OCI-LY7 (cell line): ENCODE measurements at regions not wholly inside any gene's neighbourhood (a gene's known extent, or its start where the extent isn't known, plus 50 kb on each side); places are given as distances from the start of the nearest gene placed in this dataset.

Experiments used
- EZH2phosphoT487 ChIP-seq: fragments of 200-600 bp; sonication (generic); IDR thresholded peaks from 2 replicates; pipeline ENCODE4 v1.6.1; 2018; ENCODE audit warnings: low read depth, borderline replicate concordance, mild to moderate bottlenecking, mixed run types, antibody characterized with exemption, low read length, moderate library complexity, mixed read lengths
- TF ChIP-seq, protein P1 (sequence below): fragments of 200-600 bp; sonication (generic); conservative IDR thresholded peaks from 2 replicates; pipeline ENCODE4 v1.5.1; 2014; ENCODE audit warnings: mild to moderate bottlenecking, antibody characterized with exemption, low read length, moderate library complexity, mixed read lengths

DNA sequence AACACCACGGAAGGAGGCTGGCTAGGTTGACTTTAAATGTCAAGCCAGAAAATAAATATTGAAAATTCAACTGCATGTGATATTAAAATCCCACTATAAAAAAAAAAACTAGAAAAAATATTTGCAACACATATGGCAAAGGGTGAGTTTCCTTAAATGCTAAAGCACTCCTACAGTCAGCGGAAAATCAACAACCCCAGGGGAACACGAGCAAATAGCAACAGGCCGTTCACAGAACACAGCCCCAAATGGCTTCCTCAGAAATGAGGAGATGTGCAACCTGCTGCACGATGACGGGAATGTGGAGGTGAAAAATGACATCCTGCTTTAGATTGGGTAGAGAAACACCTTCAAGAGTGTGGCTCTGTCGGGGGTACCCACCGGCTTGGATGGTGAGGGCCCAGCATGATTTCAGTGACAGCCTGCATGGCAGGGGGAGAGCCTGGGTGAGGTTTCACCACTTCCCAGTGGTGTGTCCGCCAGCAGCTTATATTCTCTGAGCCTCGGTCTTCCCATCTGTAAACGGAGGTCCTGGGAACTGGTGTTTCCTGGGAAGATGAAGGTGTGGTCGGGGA is 157.9 kb upstream of the GLI2 start:
- TF ChIP-seq, protein P1, sequence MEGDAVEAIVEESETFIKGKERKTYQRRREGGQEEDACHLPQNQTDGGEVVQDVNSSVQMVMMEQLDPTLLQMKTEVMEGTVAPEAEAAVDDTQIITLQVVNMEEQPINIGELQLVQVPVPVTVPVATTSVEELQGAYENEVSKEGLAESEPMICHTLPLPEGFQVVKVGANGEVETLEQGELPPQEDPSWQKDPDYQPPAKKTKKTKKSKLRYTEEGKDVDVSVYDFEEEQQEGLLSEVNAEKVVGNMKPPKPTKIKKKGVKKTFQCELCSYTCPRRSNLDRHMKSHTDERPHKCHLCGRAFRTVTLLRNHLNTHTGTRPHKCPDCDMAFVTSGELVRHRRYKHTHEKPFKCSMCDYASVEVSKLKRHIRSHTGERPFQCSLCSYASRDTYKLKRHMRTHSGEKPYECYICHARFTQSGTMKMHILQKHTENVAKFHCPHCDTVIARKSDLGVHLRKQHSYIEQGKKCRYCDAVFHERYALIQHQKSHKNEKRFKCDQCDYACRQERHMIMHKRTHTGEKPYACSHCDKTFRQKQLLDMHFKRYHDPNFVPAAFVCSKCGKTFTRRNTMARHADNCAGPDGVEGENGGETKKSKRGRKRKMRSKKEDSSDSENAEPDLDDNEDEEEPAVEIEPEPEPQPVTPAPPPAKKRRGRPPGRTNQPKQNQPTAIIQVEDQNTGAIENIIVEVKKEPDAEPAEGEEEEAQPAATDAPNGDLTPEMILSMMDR, result no peak
- no peak for TF ChIP-seq EZH2phosphoT487
